ENCODE measurements at regions not wholly inside any gene's neighbourhood (a gene's known extent, or its start where the extent isn't known, plus 50 kb on each side); places are given as distances from the start of the nearest gene placed in this dataset.

GRCh38 chr4:38279650-38280322 lies 319.6 kb downstream of the PTTG2 start:
- TF ChIP-seq EZH2 (IDR thresholded peaks at IDR 0.05; ENCODE audit: borderline replicate concordance, insufficient read depth, low read depth, low read length, poor library complexity, severe bottlenecking) (no peak), CTCF (IDR thresholded peaks at IDR 0.05) (no peak)

All from B cell (primary cell).